HCT116 (cell line): ENCODE measurements at regions not wholly inside any gene's neighbourhood (a gene's known extent, or its start where the extent isn't known, plus 50 kb on each side); places are given as distances from the start of the nearest gene placed in this dataset.

ENCODE experiments used
- CBX3 ChIP-seq: IDR thresholded peaks from 2 replicates; pipeline ENCODE4 v1.6.1; 2012; ENCODE audit warnings: low read depth
- CEBPB ChIP-seq: IDR thresholded peaks from 2 replicates; pipeline ENCODE4 v1.6.1; 2012; ENCODE audit warnings: low read depth
- EGR1 ChIP-seq: IDR thresholded peaks from 2 replicates; pipeline ENCODE4 v1.6.1; 2012; ENCODE audit warnings: low read depth
- EZH2 ChIP-seq: fragments of 200-600 bp; sonication (generic); IDR thresholded peaks from 2 replicates; pipeline ENCODE4 v1.6.1; 2017; ENCODE audit warnings: antibody characterized with exemption, mixed run types
- EZH2phosphoT487 ChIP-seq: fragments of 200-600 bp; IDR thresholded peaks from 2 replicates; pipeline ENCODE4 v1.6.1; 2018; ENCODE audit warnings: antibody characterized with exemption, borderline replicate concordance
- POLR2A ChIP-seq: IDR thresholded peaks from 2 replicates; pipeline ENCODE4 v1.7.0; 2011; ENCODE audit warnings: borderline replicate concordance; ENCODE audit not compliant: insufficient read depth, insufficient read length; ENCODE audit errors: extremely low read depth
- POLR2AphosphoS5 ChIP-seq: IDR thresholded peaks from 2 replicates; pipeline ENCODE4 v1.6.1; 2011; ENCODE audit warnings: mild to moderate bottlenecking, low read depth, low read length, moderate library complexity
- RAD21 ChIP-seq: IDR thresholded peaks from 2 replicates; pipeline ENCODE4 v1.6.1; 2012; ENCODE audit warnings: low read depth, mild to moderate bottlenecking
- TCF7L2 ChIP-seq: IDR thresholded peaks from 2 replicates; pipeline ENCODE4 v1.7.0; 2011; ENCODE audit warnings: borderline replicate concordance, inconsistent platforms; ENCODE audit not compliant: insufficient read depth, insufficient read length; ENCODE audit errors: extremely low read depth
- YY1 ChIP-seq: IDR thresholded peaks from 2 replicates; pipeline ENCODE4 v1.6.1; 2011; ENCODE audit warnings: low read length, low read depth, moderate library complexity, mild to moderate bottlenecking; ENCODE audit not compliant: insufficient replicate concordance; ENCODE audit errors: extremely low read depth
- TF ChIP-seq, protein P1 (sequence below), 3 experiments: fragments of 200-600 bp in 1 of 3; sonication (generic) in 1 of 3; IDR thresholded peaks in 2 of 3; conservative IDR thresholded peaks in 1 of 3; 2 replicates each; pipeline ENCODE4 v1.5.1; 2012 to 2017; ENCODE audit warnings: low read depth in 2 of 3, low read length in 2 of 3, antibody characterized with exemption in 1 of 3, borderline replicate concordance in 1 of 3, control low read depth in 1 of 3, mild to moderate bottlenecking in 1 of 3, mixed read lengths in 1 of 3, mixed run types in 1 of 3, moderate library complexity in 1 of 3; ENCODE audit not compliant: insufficient read depth in 1 of 3
- TF ChIP-seq, protein P2 (sequence below): IDR thresholded peaks from 2 replicates; pipeline ENCODE4 v1.6.1; 2012
- TF ChIP-seq, protein P3 (sequence below): IDR thresholded peaks from 2 replicates; pipeline ENCODE4 v1.6.1; 2012; ENCODE audit warnings: low read depth
- TF ChIP-seq, protein P4 (sequence below): IDR thresholded peaks from 2 replicates; pipeline ENCODE4 v1.6.1; 2012

DNA sequence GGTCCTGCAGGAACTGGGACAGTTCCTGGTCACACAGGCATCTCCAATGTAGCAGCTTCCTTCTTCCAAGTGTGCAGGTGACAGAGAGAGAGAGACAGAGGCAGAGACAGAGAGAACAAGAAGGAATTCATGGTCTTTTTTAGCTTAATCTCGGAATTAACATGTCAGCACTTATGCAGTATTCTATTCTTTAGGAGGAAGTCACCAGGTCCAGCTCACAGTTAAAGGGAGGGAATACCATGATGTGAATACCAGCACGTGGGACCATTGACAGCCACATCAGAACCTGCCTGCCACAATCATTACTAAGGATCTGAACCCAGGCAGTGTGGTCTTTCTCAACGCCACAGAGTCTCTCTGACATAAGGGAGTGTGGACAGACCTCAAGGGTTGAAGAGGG, 341.6 kb downstream of the MN1 start:
- TF ChIP-seq, protein P1, sequence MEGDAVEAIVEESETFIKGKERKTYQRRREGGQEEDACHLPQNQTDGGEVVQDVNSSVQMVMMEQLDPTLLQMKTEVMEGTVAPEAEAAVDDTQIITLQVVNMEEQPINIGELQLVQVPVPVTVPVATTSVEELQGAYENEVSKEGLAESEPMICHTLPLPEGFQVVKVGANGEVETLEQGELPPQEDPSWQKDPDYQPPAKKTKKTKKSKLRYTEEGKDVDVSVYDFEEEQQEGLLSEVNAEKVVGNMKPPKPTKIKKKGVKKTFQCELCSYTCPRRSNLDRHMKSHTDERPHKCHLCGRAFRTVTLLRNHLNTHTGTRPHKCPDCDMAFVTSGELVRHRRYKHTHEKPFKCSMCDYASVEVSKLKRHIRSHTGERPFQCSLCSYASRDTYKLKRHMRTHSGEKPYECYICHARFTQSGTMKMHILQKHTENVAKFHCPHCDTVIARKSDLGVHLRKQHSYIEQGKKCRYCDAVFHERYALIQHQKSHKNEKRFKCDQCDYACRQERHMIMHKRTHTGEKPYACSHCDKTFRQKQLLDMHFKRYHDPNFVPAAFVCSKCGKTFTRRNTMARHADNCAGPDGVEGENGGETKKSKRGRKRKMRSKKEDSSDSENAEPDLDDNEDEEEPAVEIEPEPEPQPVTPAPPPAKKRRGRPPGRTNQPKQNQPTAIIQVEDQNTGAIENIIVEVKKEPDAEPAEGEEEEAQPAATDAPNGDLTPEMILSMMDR (IDR thresholded peaks at IDR 0.05 in 2 of 3, conservative IDR thresholded peaks at IDR 0.05 in 1 of 3; ENCODE audit: borderline replicate concordance in 1 of 3, insufficient read depth in 1 of 3, low read depth in 2 of 3, low read length in 2 of 3): no peak
- TF ChIP-seq EZH2 (no peak), EGR1 (no peak), TCF7L2 (no peak), POLR2AphosphoS5 (no peak), CBX3 (no peak), EZH2phosphoT487 (no peak), RAD21 (no peak), CEBPB (no peak), POLR2A (no peak), YY1 (no peak)
- TF ChIP-seq, protein P2, sequence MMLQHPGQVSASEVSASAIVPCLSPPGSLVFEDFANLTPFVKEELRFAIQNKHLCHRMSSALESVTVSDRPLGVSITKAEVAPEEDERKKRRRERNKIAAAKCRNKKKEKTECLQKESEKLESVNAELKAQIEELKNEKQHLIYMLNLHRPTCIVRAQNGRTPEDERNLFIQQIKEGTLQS: no peak
- TF ChIP-seq, protein P3, sequence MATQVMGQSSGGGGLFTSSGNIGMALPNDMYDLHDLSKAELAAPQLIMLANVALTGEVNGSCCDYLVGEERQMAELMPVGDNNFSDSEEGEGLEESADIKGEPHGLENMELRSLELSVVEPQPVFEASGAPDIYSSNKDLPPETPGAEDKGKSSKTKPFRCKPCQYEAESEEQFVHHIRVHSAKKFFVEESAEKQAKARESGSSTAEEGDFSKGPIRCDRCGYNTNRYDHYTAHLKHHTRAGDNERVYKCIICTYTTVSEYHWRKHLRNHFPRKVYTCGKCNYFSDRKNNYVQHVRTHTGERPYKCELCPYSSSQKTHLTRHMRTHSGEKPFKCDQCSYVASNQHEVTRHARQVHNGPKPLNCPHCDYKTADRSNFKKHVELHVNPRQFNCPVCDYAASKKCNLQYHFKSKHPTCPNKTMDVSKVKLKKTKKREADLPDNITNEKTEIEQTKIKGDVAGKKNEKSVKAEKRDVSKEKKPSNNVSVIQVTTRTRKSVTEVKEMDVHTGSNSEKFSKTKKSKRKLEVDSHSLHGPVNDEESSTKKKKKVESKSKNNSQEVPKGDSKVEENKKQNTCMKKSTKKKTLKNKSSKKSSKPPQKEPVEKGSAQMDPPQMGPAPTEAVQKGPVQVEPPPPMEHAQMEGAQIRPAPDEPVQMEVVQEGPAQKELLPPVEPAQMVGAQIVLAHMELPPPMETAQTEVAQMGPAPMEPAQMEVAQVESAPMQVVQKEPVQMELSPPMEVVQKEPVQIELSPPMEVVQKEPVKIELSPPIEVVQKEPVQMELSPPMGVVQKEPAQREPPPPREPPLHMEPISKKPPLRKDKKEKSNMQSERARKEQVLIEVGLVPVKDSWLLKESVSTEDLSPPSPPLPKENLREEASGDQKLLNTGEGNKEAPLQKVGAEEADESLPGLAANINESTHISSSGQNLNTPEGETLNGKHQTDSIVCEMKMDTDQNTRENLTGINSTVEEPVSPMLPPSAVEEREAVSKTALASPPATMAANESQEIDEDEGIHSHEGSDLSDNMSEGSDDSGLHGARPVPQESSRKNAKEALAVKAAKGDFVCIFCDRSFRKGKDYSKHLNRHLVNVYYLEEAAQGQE: no peak
- TF ChIP-seq, protein P4, sequence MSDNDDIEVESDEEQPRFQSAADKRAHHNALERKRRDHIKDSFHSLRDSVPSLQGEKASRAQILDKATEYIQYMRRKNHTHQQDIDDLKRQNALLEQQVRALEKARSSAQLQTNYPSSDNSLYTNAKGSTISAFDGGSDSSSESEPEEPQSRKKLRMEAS: no peak
